Caco-2 (cell line): ENCODE measurements at regions not wholly inside any gene's neighbourhood (a gene's known extent, or its start where the extent isn't known, plus 50 kb on each side); places are given as distances from the start of the nearest gene placed in this dataset.

ENCODE experiments used
- BruUV-seq: library from RNA; stranded (reverse); fragments of 400-500 nt; replicated peaks from 2 replicates; lab custom pipeline; 2021; lab: Mats Ljungman, UMichigan
- CTCF ChIA-PET: fragments of 300-600 bp; sonication (Branson Sonifier 250); formaldehyde crosslinking; loops from one replicate; lab custom pipeline; 2022; ENCODE audit warnings: antibody characterized with exemption; lab: Charles Lee
- POLR2A ChIA-PET: fragments of 300-600 bp; sonication (Branson Sonifier 250); formaldehyde crosslinking; loops from one replicate; lab custom pipeline; 2022; ENCODE audit warnings: antibody characterized with exemption; lab: Charles Lee
- DNase-seq, 2 experiments: peaks; one replicate each; pipeline versions ENCODE4 v3.0.0 to v3.0.0-alpha.2; 2020 to 2022
- H3K27me3 ChIP-seq: replicated peaks from 2 replicates; pipeline ENCODE4 v1.6.0; 2011; ENCODE audit warnings: low read length; ENCODE audit not compliant: control insufficient read depth, insufficient read depth
- H3K36me3 ChIP-seq: 2 replicates; pipeline ENCODE4 v1.5.1; 2011; ENCODE audit warnings: low read length; ENCODE audit not compliant: control insufficient read depth, insufficient read depth
- H3K4me1 ChIP-seq: fragments of 250-450 bp; sonication (Bioruptor Pico); 2 replicates; pipeline ENCODE4 v1.5.1; 2020; ENCODE audit warnings: mild to moderate bottlenecking
- H3K4me3 ChIP-seq: 2 replicates; pipeline ENCODE4 v1.5.1; 2011; ENCODE audit warnings: low read depth, mild to moderate bottlenecking, control low read depth, low read length
- H3K9me3 ChIP-seq: fragments of 250-450 bp; sonication (Bioruptor Pico); 2 replicates; pipeline ENCODE4 v1.5.1; 2020; ENCODE audit warnings: mild to moderate bottlenecking, moderate library complexity
- H3K27ac Mint-ChIP-seq: one replicate; pipeline ENCODE4 v1.8.0; 2022; ENCODE audit warnings: mixed read lengths; ENCODE audit not compliant: unreplicated experiment
- H3K27me3 Mint-ChIP-seq: one replicate; pipeline ENCODE4 v1.8.0; 2022; ENCODE audit warnings: mixed read lengths; ENCODE audit not compliant: insufficient read depth, unreplicated experiment
- H3K36me3 Mint-ChIP-seq: one replicate; pipeline ENCODE4 v1.8.0; 2022; ENCODE audit warnings: mild to moderate bottlenecking, mixed read lengths; ENCODE audit not compliant: insufficient read depth, unreplicated experiment
- H3K4me1 Mint-ChIP-seq: one replicate; pipeline ENCODE4 v1.8.0; 2022; ENCODE audit warnings: low read depth, mixed read lengths; ENCODE audit not compliant: unreplicated experiment
- H3K4me3 Mint-ChIP-seq: one replicate; pipeline ENCODE4 v1.8.0; 2022; ENCODE audit warnings: mild to moderate bottlenecking, moderate library complexity, mixed read lengths; ENCODE audit not compliant: unreplicated experiment
- H3K9me3 Mint-ChIP-seq: one replicate; pipeline ENCODE4 v1.8.0; 2022; ENCODE audit warnings: mixed read lengths; ENCODE audit not compliant: unreplicated experiment
- CTCF ChIP-seq, 2 experiments: fragments of 200-600 bp in 1 of 2; IDR thresholded peaks; 1 replicate in 1 of 2; 2 replicates in 1 of 2; pipeline versions ENCODE4 v1.5.1 to v1.8.0; 2011 to 2022; ENCODE audit warnings: antibody characterized with exemption in 1 of 2, control low read depth in 1 of 2, inconsistent platforms in 1 of 2, low read depth in 1 of 2, low read length in 1 of 2, mild to moderate bottlenecking in 1 of 2, moderate library complexity in 1 of 2; ENCODE audit not compliant: insufficient read depth in 1 of 2, severe bottlenecking in 1 of 2, unreplicated experiment in 1 of 2
- intact Hi-C: fragments of 100-400 bp; cut with micrococcal nuclease; formaldehyde crosslinking; loops from one replicate; pipeline ENCODE4 v1.10.0; 2022; ENCODE audit not compliant: unreplicated experiment

- ChIA-PET POLR2A (no interaction called here), CTCF (no interaction called here)
- BruUV-seq: no TSS peak
- H3K36me3 ChIP-seq: no peaks in the 10 kb centered on the region
- TF ChIP-seq CTCF (IDR thresholded peaks at IDR 0.05; ENCODE audit: insufficient read depth in 1 of 2, low read depth in 1 of 2, low read length in 1 of 2, severe bottlenecking in 1 of 2, unreplicated experiment in 1 of 2): no peak
- Mint-ChIP-seq H3K4me3 (no peak overlapping the region), H3K4me1 (no peaks in the 10 kb centered on the region), H3K27me3 (peaks cover 6% of the 10 kb centered on the region), H3K27ac (no peak overlapping the region), H3K9me3 (no peaks in the 10 kb centered on the region), H3K36me3 (no peaks in the 10 kb centered on the region)
- no peaks in the 10 kb centered on the region; the same call in 1 of the 2 replicates for H3K9me3 ChIP-seq
- DNase-seq: no peak
- peaks cover 1% of the 10 kb centered on the region; the same call in 1 of the 2 replicates for H3K27me3 ChIP-seq
- H3K4me1 ChIP-seq: no peaks in the 10 kb centered on the region
- no peak overlapping the region for H3K4me3 ChIP-seq
- intact Hi-C loops: no loop called here
Measured at GRCh38 chr5:6847870-6848269, 134.6 kb downstream of the TENT4A start.

GRCh38 chr5:6849316-6850105 lies 136.3 kb downstream of the TENT4A start:
- no peaks in the 10 kb centered on the region for H3K4me1 Mint-ChIP-seq
- no peaks in the 10 kb centered on the region; the same call in 1 of the 2 replicates for H3K9me3 ChIP-seq
- no peak overlapping the region for H3K4me3 ChIP-seq
- no peaks in the 10 kb centered on the region for H3K36me3 ChIP-seq
- no TSS peak for BruUV-seq
- peaks cover 3% of the 10 kb centered on the region for H3K27me3 Mint-ChIP-seq
- H3K36me3 Mint-ChIP-seq: no peaks in the 10 kb centered on the region
- H3K27ac Mint-ChIP-seq: no peak overlapping the region
- CTCF ChIA-PET: no interaction called here
- H3K4me3 Mint-ChIP-seq: no peak overlapping the region
- no peaks in the 10 kb centered on the region for H3K27me3 ChIP-seq
- POLR2A ChIA-PET: no interaction called here
- no peak for DNase-seq
- H3K9me3 Mint-ChIP-seq: no peaks in the 10 kb centered on the region
- TF ChIP-seq CTCF (IDR thresholded peaks at IDR 0.05; ENCODE audit: insufficient read depth in 1 of 2, low read depth in 1 of 2, low read length in 1 of 2, severe bottlenecking in 1 of 2, unreplicated experiment in 1 of 2): no peak
- intact Hi-C loops: no loop called here
- no peaks in the 10 kb centered on the region for H3K4me1 ChIP-seq

- Mint-ChIP-seq H3K36me3 (no peaks in the 10 kb centered on the region), H3K9me3 (no peaks in the 10 kb centered on the region), H3K4me3 (no peak overlapping the region), H3K27me3 (peaks cover 3% of the 10 kb centered on the region), H3K27ac (no peak overlapping the region), H3K4me1 (no peaks in the 10 kb centered on the region)
- Histone ChIP-seq H3K36me3 (no peaks in the 10 kb centered on the region), H3K4me3 (no peak overlapping the region), H3K9me3 (no peaks in the 10 kb centered on the region; the same call in 1 of the 2 replicates), H3K4me1 (no peaks in the 10 kb centered on the region), H3K27me3 (no peaks in the 10 kb centered on the region)
- no TSS peak for BruUV-seq
- ChIA-PET CTCF (no interaction called here), POLR2A (no interaction called here)
- intact Hi-C loops: no loop called here
- no peak for TF ChIP-seq CTCF (IDR thresholded peaks at IDR 0.05; ENCODE audit: insufficient read depth in 1 of 2, low read depth in 1 of 2, low read length in 1 of 2, severe bottlenecking in 1 of 2, unreplicated experiment in 1 of 2)
- no peak for DNase-seq
Measured at GRCh38 chr5:6850106-6850432, 136.8 kb downstream of the TENT4A start.
